ENCODE measurements at regions not wholly inside any gene's neighbourhood (a gene's known extent, or its start where the extent isn't known, plus 50 kb on each side); places are given as distances from the start of the nearest gene placed in this dataset.
"Not testable (repeated sequence)": the region's sequence is repeated elsewhere in the genome, so short reads cannot be mapped to it uniquely, and the experiment has no call there.

DNA sequence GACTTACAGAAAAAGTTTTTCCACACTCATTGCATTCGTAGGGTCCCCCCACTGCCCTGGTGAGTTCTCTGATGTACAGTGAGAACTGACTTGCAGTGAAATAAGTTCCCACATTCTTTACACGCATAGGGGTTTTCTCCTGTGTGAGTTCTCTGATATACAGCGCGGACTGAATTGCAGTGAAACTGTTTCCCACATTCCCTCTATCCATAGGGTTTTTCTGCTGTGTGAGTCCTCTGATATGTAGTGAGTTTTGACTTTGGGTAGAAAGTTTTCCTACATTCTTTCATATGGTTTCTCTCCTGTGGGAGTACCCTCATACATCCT lies 147.0 kb downstream of the GLRX3 start:
- TF ChIP-seq, protein P1, sequence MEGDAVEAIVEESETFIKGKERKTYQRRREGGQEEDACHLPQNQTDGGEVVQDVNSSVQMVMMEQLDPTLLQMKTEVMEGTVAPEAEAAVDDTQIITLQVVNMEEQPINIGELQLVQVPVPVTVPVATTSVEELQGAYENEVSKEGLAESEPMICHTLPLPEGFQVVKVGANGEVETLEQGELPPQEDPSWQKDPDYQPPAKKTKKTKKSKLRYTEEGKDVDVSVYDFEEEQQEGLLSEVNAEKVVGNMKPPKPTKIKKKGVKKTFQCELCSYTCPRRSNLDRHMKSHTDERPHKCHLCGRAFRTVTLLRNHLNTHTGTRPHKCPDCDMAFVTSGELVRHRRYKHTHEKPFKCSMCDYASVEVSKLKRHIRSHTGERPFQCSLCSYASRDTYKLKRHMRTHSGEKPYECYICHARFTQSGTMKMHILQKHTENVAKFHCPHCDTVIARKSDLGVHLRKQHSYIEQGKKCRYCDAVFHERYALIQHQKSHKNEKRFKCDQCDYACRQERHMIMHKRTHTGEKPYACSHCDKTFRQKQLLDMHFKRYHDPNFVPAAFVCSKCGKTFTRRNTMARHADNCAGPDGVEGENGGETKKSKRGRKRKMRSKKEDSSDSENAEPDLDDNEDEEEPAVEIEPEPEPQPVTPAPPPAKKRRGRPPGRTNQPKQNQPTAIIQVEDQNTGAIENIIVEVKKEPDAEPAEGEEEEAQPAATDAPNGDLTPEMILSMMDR (IDR thresholded peaks at IDR 0.05; ENCODE audit: insufficient read depth, missing control alignments), result no peak
- no peak for DNase-seq (ENCODE audit: insufficient read length, low spot score)
- no peak for FAIRE-seq

- not testable (repeated sequence) for FAIRE-seq; DNase-seq (ENCODE audit: insufficient read length, low spot score)
Observed at GRCh38 chr10:130295761-130296160, 159.6 kb downstream of the GLRX3 start.

- TF ChIP-seq, protein P1 (IDR thresholded peaks at IDR 0.05; ENCODE audit: insufficient read depth, missing control alignments), result no peak
- DNase-seq (ENCODE audit: insufficient read length, low spot score) (no peak), FAIRE-seq (no peak)
Observed at GRCh38 chr10:130300608-130301020, 164.4 kb downstream of the GLRX3 start.

GRCh38 chr10:130301021-130301892 lies 165.1 kb downstream of the GLRX3 start:
- DNase-seq (ENCODE audit: insufficient read length, low spot score), result no peak

DNA sequence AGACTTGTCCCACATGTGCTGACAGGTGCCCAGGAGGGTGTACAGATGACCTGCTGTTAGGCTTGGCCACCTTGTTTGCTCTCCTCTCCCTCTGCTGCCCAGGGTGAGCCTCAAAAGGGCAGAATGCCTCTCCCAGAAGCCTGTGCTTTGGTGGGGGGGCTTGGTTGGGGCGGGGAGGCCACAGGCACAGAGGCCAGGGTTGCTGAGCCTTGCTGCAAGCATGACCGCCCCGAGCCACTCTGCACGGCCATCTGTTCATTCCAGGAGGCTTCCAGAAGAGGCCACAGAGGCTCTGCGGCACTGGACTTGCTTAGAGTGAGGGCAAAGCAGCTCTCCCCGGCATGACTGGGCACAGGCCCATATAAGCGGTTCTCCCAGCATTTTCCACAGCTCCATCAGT lies 190.8 kb downstream of the GLRX3 start:
- DNase-seq (ENCODE audit: insufficient read length, low spot score) (no peak), FAIRE-seq (no peak)
- TF ChIP-seq, protein P1 (IDR thresholded peaks at IDR 0.05; ENCODE audit: insufficient read depth, missing control alignments), result no peak

More at GRCh38 chr10:130301021-130301892, 165.1 kb downstream of the GLRX3 start:
- no peak for FAIRE-seq
- TF ChIP-seq, protein P1 (IDR thresholded peaks at IDR 0.05; ENCODE audit: insufficient read depth, missing control alignments), result no peak

DNA sequence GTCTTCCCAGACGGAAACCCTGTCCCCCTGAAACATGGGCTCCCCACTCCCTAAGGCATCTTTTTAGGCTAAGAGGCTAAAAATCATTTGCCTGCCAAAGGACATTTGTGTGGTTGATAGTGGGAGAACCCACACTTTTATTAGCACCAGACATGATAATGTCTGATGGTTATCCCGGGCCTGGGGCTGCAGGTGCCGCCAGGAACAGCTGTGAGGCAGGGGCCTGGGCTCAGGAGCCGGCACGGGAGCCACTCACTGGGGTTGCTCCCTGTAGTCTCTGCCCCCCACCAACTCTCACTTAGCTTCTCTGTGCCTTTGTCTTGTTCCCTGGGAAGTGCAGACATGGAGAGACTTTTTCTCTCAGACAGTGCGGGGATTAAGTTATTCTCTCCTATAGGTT lies 193.6 kb downstream of the GLRX3 start:
- FAIRE-seq, result no peak

DNA sequence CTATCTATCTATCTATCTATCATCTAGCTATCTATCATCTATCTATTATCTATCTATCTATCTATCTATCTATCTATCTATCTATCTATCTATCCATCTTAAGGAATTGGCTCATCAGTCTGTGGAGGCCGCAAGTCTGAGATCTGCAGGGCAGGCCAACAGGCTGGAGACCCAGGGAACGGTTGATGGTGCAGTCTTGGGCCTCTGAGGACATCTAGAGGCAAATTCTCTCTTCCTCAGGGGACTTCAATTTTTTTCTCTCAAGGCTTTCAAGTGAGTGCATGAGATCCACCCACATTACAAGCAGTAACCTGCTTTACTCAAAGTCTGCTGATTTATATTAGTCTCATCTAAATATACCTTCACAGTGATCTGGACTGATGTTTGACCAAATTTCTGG lies 197.0 kb downstream of the GLRX3 start:
- DNase-seq (ENCODE audit: insufficient read length, low spot score), result no peak
- no peak for FAIRE-seq
- TF ChIP-seq, protein P1 (IDR thresholded peaks at IDR 0.05; ENCODE audit: insufficient read depth, missing control alignments), result peak; percentile 24

More for the DNA sequence above, 193.6 kb downstream of the GLRX3 start:
- TF ChIP-seq, protein P1 (IDR thresholded peaks at IDR 0.05; ENCODE audit: insufficient read depth, missing control alignments), result no peak
- no peak for DNase-seq (ENCODE audit: insufficient read length, low spot score)

All from D721Med (cell line).